Breast epithelium (tissue), 4 donors: ENCODE measurements at regions not wholly inside any gene's neighbourhood (a gene's known extent, or its start where the extent isn't known, plus 50 kb on each side); places are given as distances from the start of the nearest gene placed in this dataset.

Source experiments
- DNase-seq, 2 donors: peaks; one replicate each; pipeline ENCODE4 v3.0.0-alpha.2; 2019; ENCODE audit warnings: low spot score in 2 of 2
- H3K27ac ChIP-seq, 2 donors: fragments of 200-600 bp; sonication (generic) in 1 of 2; one replicate each; pipeline ENCODE4 v1.5.1; 2016 to 2019; ENCODE audit warnings: mild to moderate bottlenecking in 1 of 2
- H3K27me3 ChIP-seq, 2 donors: fragments of 200-600 bp; sonication (generic) in 1 of 2; one replicate each; pipeline versions ENCODE4 v1.5.1 to v1.6.0; 2017 to 2019; ENCODE audit warnings: control low read depth in 1 of 2, mild to moderate bottlenecking in 1 of 2
- H3K36me3 ChIP-seq: fragments of 200-600 bp; one replicate; pipeline ENCODE4 v1.5.1; 2019
- H3K4me1 ChIP-seq, 2 donors: fragments of 200-600 bp; sonication (generic); one replicate each; pipeline ENCODE4 v1.5.1; 2016 to 2019; ENCODE audit warnings: control low read depth in 1 of 2
- H3K4me3 ChIP-seq, 3 donors: fragments of 200-600 bp; sonication (generic); 1 replicate in 2 of 3; 2 replicates in 1 of 3; pipeline ENCODE4 v1.5.1; 2016 to 2019; ENCODE audit warnings: mild to moderate bottlenecking in 3 of 3, moderate library complexity in 2 of 3
- H3K9me3 ChIP-seq, 2 donors: fragments of 200-600 bp; sonication (generic) in 1 of 2; one replicate each; pipeline ENCODE4 v1.5.1; 2016 to 2019; ENCODE audit warnings: control low read depth in 1 of 2
- CTCF ChIP-seq, 3 donors: fragments of 450-650 bp; IDR thresholded peaks; one replicate each; pipeline ENCODE4 v1.5.1; 2016 to 2017; ENCODE audit warnings: antibody characterized with exemption in 3 of 3, mild to moderate bottlenecking in 3 of 3, moderate library complexity in 3 of 3
- POLR2A ChIP-seq: fragments of 450-650 bp; IDR thresholded peaks from one replicate; pipeline ENCODE4 v1.6.1; 2016; ENCODE audit warnings: antibody characterized with exemption, mild to moderate bottlenecking, moderate library complexity
- POLR2AphosphoS5 ChIP-seq, 3 donors: sonication (generic); formaldehyde crosslinking; IDR thresholded peaks; one replicate each; pipeline ENCODE4 v1.6.1; 2017; ENCODE audit warnings: antibody characterized with exemption in 3 of 3
- intact Hi-C: fragments of 100-400 bp; cut with DNase I; formaldehyde crosslinking; loops from one replicate; pipeline ENCODE4 v1.15.1; 2023; ENCODE audit warnings: low total_unique reads

- Histone ChIP-seq H3K27ac (no peak overlapping the region), H3K9me3 (peaks cover 0 to 5% of the 10 kb centered on the region in 2 donors), H3K4me3 (no peak overlapping the region), H3K27me3 (no peaks in the 10 kb centered on the region), H3K4me1 (no peaks in the 10 kb centered on the region), H3K36me3 (no peaks in the 10 kb centered on the region)
- intact Hi-C loops: no loop called here
- DNase-seq: no peak
- TF ChIP-seq CTCF (IDR thresholded peaks at IDR 0.05): no peak
- no peak for TF ChIP-seq POLR2A
- no peak for TF ChIP-seq POLR2AphosphoS5 (IDR thresholded peaks at IDR 0.05)
Observed at GRCh38 chr6:103404799-103405198, 1454.9 kb downstream of the HACE1 start.

GRCh38 chr6:103396768-103397167 is 1463.0 kb downstream of the HACE1 start:
- TF ChIP-seq CTCF (IDR thresholded peaks at IDR 0.05) (no peak), POLR2A (no peak), POLR2AphosphoS5 (IDR thresholded peaks at IDR 0.05) (no peak)
- no peak for DNase-seq
- Histone ChIP-seq H3K36me3 (no peaks in the 10 kb centered on the region), H3K9me3 (peaks cover 16 to 18% of the 10 kb centered on the region in 2 donors), H3K4me3 (no peak overlapping the region), H3K4me1 (no peaks in the 10 kb centered on the region), H3K27me3 (no peaks in the 10 kb centered on the region), H3K27ac (no peak overlapping the region)
- intact Hi-C loops: no loop called here

DNA sequence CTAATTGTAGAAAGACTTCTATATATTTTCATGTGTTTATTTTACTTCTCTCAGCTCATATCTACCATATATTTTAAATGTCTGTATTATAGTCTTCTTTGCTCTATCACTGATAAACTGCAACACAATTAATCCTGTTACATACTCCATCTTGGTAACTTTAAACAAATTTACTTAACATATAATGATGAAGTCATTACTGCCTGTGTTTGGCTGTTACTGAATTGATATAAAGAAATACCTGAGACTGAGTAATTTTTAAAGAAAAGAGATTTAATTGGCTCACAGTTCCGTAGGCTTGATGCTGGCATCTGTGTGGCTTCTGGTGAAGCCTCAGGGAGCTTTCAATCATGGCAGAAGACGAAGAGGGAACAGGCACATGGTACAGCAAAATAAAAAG is 1480.4 kb downstream of the HACE1 start:
- H3K4me3 ChIP-seq: no peak overlapping the region
- no peaks in the 10 kb centered on the region for H3K9me3 ChIP-seq
- no peak for DNase-seq
- no peaks in the 10 kb centered on the region for H3K27me3 ChIP-seq
- H3K27ac ChIP-seq: no peak overlapping the region
- no peaks in the 10 kb centered on the region for H3K36me3 ChIP-seq
- intact Hi-C loops: no loop called here
- no peak for TF ChIP-seq POLR2AphosphoS5 (IDR thresholded peaks at IDR 0.05)
- no peak for TF ChIP-seq CTCF (IDR thresholded peaks at IDR 0.05)
- TF ChIP-seq POLR2A: no peak
- no peaks in the 10 kb centered on the region for H3K4me1 ChIP-seq

DNA sequence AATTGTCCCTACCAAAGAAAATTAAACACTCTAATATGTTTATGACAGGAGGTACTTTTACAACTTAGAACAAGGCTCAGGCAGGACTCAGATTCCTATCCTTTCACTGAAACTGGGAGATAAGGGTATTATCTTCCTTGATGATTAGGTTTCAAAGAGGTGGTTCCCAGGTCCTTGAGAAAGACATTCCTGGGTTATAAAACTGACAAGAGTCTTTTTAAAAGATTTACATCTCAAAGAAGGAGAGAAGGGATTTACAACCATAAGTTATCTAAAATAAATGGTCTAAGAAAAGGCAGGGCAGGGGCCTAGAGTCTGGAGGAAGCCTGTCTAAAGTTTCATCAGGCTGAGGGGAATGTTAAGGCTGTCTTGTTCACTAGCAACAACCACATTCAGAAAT is 1492.5 kb downstream of the HACE1 start:
- H3K27me3 ChIP-seq: no peaks in the 10 kb centered on the region
- H3K36me3 ChIP-seq: no peaks in the 10 kb centered on the region
- no peak overlapping the region for H3K4me3 ChIP-seq
- H3K9me3 ChIP-seq: peaks cover 0 to 5% of the 10 kb centered on the region in 2 donors
- no peak for TF ChIP-seq POLR2A
- TF ChIP-seq CTCF (IDR thresholded peaks at IDR 0.05): no peak
- no peak for TF ChIP-seq POLR2AphosphoS5 (IDR thresholded peaks at IDR 0.05)
- H3K27ac ChIP-seq: no peak overlapping the region
- intact Hi-C loops: no loop called here
- DNase-seq: no peak
- no peaks in the 10 kb centered on the region for H3K4me1 ChIP-seq

- Histone ChIP-seq H3K4me1 (no peaks in the 10 kb centered on the region), H3K36me3 (no peaks in the 10 kb centered on the region), H3K4me3 (no peak overlapping the region), H3K9me3 (no peaks in the 10 kb centered on the region), H3K27me3 (no peaks in the 10 kb centered on the region), H3K27ac (no peak overlapping the region)
- TF ChIP-seq POLR2A (no peak), POLR2AphosphoS5 (IDR thresholded peaks at IDR 0.05) (no peak)
- no peak for DNase-seq
- intact Hi-C loops: no loop called here
Observed at GRCh38 chr6:103356531-103356930, 1503.2 kb downstream of the HACE1 start.
